ENCODE measurements at regions not wholly inside any gene's neighbourhood (a gene's known extent, or its start where the extent isn't known, plus 50 kb on each side); places are given as distances from the start of the nearest gene placed in this dataset.
"Not testable (repeated sequence)": the region's sequence is repeated elsewhere in the genome, so short reads cannot be mapped to it uniquely, and the experiment has no call there.

DNA sequence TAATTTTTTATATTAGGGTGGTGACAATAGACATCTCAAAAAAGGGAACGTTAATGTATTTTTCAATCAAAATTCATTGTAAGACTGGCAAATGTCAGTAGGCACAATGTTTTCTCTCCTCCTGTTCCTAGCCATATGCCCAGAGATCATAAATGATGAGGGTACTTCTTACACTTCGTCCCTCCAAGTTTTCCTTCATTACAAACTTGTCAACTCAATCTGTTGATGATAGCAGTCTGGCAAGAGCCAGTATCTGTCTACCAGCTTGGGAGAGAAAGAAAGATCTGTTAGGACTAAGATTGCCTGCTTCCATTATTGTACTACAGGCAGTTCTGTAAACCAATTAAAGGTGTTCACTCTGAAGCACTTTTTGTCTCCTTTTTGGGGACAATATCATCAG lies 130.9 kb upstream of the DAAM1 start:
- Mint-ChIP-seq H3K4me3 (no peak overlapping the region), H3K9me3 (peaks cover 10% of the 10 kb centered on the region), H3K4me1 (no peaks in the 10 kb centered on the region), H3K27me3 (ENCODE audit: insufficient read depth) (no peaks in the 10 kb centered on the region), H3K36me3 (ENCODE audit: low read depth) (no peaks in the 10 kb centered on the region), H3K27ac (no peak overlapping the region)
- H3K9me3 ChIP-seq (ENCODE audit: control insufficient read depth, low read length) = peaks cover 3% of the 10 kb centered on the region
- H3K4me3 ChIP-seq (ENCODE audit: low read length) = no peak overlapping the region
- 83 to 90% methylated on average over 1 to 2 of the region's 2 CpGs for WGBS, 2 experiments (ENCODE audit: insufficient coverage in 1 of 2, insufficient read length in 1 of 2)
- TF ChIP-seq CTCF (conservative IDR thresholded peaks at IDR 0.05) = no peak
- no peak overlapping the region for H3K9ac ChIP-seq (ENCODE audit: extremely low read depth, low read length, poor library complexity, severe bottlenecking)
- no peaks in the 10 kb centered on the region for H3K36me3 ChIP-seq (ENCODE audit: control insufficient read depth, insufficient read depth, low read length)
- no peak overlapping the region for H3K27ac ChIP-seq (ENCODE audit: low read depth, low read length)
- no peak for DNase-seq
- no peaks in the 10 kb centered on the region for H3K4me1 ChIP-seq (ENCODE audit: control insufficient read depth, insufficient read depth, low read length)
- H3K27me3 ChIP-seq (ENCODE audit: control insufficient read depth, insufficient read depth, low read length, poor library complexity, severe bottlenecking) = no peaks in the 10 kb centered on the region

DNA sequence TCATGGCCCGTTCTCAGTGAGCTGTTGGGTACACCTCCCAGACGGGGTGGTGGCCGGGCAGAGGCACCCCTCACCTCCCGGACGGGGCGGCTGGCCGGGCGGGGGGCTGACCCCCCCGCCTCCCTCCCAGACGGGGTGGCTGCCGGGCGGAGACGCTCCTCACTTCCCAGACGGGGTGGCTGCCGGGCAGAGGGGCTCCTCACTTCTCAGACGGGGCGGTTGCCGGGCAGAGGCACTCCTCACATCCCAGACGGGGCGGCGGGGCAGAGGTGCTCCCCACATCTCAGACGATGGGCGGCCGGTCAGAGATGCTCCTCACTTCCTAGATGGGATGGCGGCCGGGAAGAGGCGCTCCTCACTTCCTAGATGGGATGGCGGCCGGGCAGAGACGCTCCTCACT lies 129.7 kb upstream of the DAAM1 start:
- H3K36me3 ChIP-seq (ENCODE audit: control insufficient read depth, insufficient read depth, low read length); H3K27me3 Mint-ChIP-seq (ENCODE audit: insufficient read depth); H3K4me1 ChIP-seq (ENCODE audit: control insufficient read depth, insufficient read depth, low read length); H3K4me1 Mint-ChIP-seq; H3K36me3 Mint-ChIP-seq (ENCODE audit: low read depth); H3K27ac ChIP-seq (ENCODE audit: low read depth, low read length); H3K27me3 ChIP-seq (ENCODE audit: control insufficient read depth, insufficient read depth, low read length, poor library complexity, severe bottlenecking); H3K9ac ChIP-seq (ENCODE audit: extremely low read depth, low read length, poor library complexity, severe bottlenecking); DNase-seq; H3K4me3 Mint-ChIP-seq; H3K27ac Mint-ChIP-seq; H3K4me3 ChIP-seq (ENCODE audit: low read length): not testable (repeated sequence)
- peaks cover 20% of the 10 kb centered on the region for H3K9me3 Mint-ChIP-seq
- peaks cover 15% of the 10 kb centered on the region for H3K9me3 ChIP-seq (ENCODE audit: control insufficient read depth, low read length)
- 90 to 100% methylated on average over 2 to 23 of the region's 30 CpGs for WGBS, 2 experiments (ENCODE audit: insufficient coverage in 1 of 2, insufficient read length in 1 of 2)

GRCh38 chr14:59060841-59061240 lies 127.6 kb upstream of the DAAM1 start:
- WGBS, 2 experiments (ENCODE audit: insufficient coverage in 1 of 2, insufficient read length in 1 of 2) = 93 to 100% methylated on average over 3 of the region's 3 CpGs
- H3K4me3 Mint-ChIP-seq = no peak overlapping the region

More at GRCh38 chr14:59060841-59061240, 127.6 kb upstream of the DAAM1 start:
- Mint-ChIP-seq H3K36me3 (ENCODE audit: low read depth) (no peaks in the 10 kb centered on the region), H3K27me3 (ENCODE audit: insufficient read depth) (no peaks in the 10 kb centered on the region), H3K4me1 (no peaks in the 10 kb centered on the region), H3K9me3 (peaks cover 20% of the 10 kb centered on the region), H3K27ac (no peak overlapping the region)
- TF ChIP-seq CTCF (conservative IDR thresholded peaks at IDR 0.05) = no peak
- Histone ChIP-seq H3K9ac (ENCODE audit: extremely low read depth, low read length, poor library complexity, severe bottlenecking) (no peak overlapping the region), H3K36me3 (ENCODE audit: control insufficient read depth, insufficient read depth, low read length) (no peaks in the 10 kb centered on the region), H3K4me1 (ENCODE audit: control insufficient read depth, insufficient read depth, low read length) (no peaks in the 10 kb centered on the region), H3K27ac (ENCODE audit: low read depth, low read length) (no peak overlapping the region), H3K9me3 (ENCODE audit: control insufficient read depth, low read length) (peaks cover 15% of the 10 kb centered on the region), H3K27me3 (ENCODE audit: control insufficient read depth, insufficient read depth, low read length, poor library complexity, severe bottlenecking) (no peaks in the 10 kb centered on the region), H3K4me3 (ENCODE audit: low read length) (no peak overlapping the region)
- DNase-seq = no peak

Data from endodermal cell (in vitro differentiated cells).